Right atrium auricular region (tissue), 2 donors: ENCODE measurements at regions not wholly inside any gene's neighbourhood (a gene's known extent, or its start where the extent isn't known, plus 50 kb on each side); places are given as distances from the start of the nearest gene placed in this dataset.
"Not testable (repeated sequence)": the region's sequence is repeated elsewhere in the genome, so short reads cannot be mapped to it uniquely, and the experiment has no call there.

Experiments used
- DNase-seq: peaks from one replicate; pipeline ENCODE4 v3.0.0-alpha.2; 2019; ENCODE audit warnings: low spot score
- H3K27ac ChIP-seq, 2 donors: fragments of 200-600 bp; sonication (generic); 1 replicate in 1 of 2; 2 replicates in 1 of 2; pipeline ENCODE4 v1.5.1; 2016 to 2019
- H3K27me3 ChIP-seq, 2 donors: fragments of 200-600 bp; sonication (generic); one replicate each; pipeline versions ENCODE4 v1.5.1 to v1.6.0; 2017 to 2019
- H3K36me3 ChIP-seq: fragments of 200-600 bp; sonication (generic); one replicate; pipeline ENCODE4 v1.5.1; 2016
- H3K4me1 ChIP-seq, 2 donors: fragments of 200-600 bp; sonication (generic); one replicate each; pipeline versions ENCODE4 v1.5.1 to v1.6.0; 2017 to 2019
- H3K4me3 ChIP-seq, 2 donors: fragments of 200-600 bp; sonication (generic); 1 replicate in 1 of 2; 2 replicates in 1 of 2; pipeline ENCODE4 v1.5.1; 2017 to 2019; ENCODE audit warnings: mild to moderate bottlenecking in 1 of 2, moderate library complexity in 1 of 2
- H3K9me3 ChIP-seq, 2 donors: fragments of 200-600 bp; sonication (generic); one replicate each; pipeline ENCODE4 v1.5.1; 2019
- microRNA-seq, 2 donors: library from miRNA; unstranded; fragments of <30 nt; microRNA quantifications; one replicate each; pipeline ENCODE4, GENCODE V29; 2016 to 2017; ENCODE audit warnings: borderline number of aligned reads in 2 of 2, borderline replicate concordance in 1 of 2

DNA sequence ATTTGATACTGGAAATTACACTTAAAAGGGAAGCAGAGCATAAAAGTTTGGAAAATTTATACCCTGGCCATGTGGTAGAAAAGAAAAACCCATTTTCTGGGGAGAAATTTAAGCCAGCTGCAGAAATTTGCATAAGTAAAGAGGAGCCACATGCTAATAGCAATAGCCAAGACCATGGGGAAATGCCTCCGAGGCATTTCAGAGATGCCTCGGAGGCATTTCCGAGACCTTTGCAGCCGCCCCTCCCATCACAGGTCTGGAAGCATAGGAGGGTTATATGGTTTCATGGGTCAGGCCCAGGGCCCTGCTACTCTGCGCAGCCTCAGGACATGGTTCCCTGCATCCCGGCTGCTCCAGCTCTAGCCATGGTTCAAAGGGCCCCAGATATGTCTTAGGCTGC lies 49.9 kb upstream of the NBPF11 start:
- DNase-seq, H3K36me3 ChIP-seq, H3K9me3 ChIP-seq, H3K4me1 ChIP-seq, H3K27me3 ChIP-seq, H3K4me3 ChIP-seq, H3K27ac ChIP-seq: not testable (repeated sequence)

Small RNA genes lying in the stretch of these regions (microRNA-seq; reads per million reads assigned to microRNA genes)
- gene MIR5087: 0 reads per million in 2 donors
- 0 reads per million in 2 donors for gene MIR6077
